Left lung (tissue), 4 donors: ENCODE measurements at regions not wholly inside any gene's neighbourhood (a gene's known extent, or its start where the extent isn't known, plus 50 kb on each side); places are given as distances from the start of the nearest gene placed in this dataset.

Experiments
- ATAC-seq: fragments of 200-7000 bp; cut with Tn5 transposase; one replicate; pipeline ENCODE4 v1.9.1; 2020; ENCODE audit warnings: moderate library complexity
- DNase-seq, 4 donors: peaks; one replicate each; pipeline ENCODE4 v3.0.0-alpha.2; 2013 to 2020
- H3K27ac ChIP-seq, 2 donors: fragments of 200-600 bp; sonication (generic) in 1 of 2; one replicate each; pipeline versions ENCODE4 v1.5.0 to v1.8.0; 2020 to 2021
- H3K27me3 ChIP-seq, 2 donors: fragments of 200-600 bp; sonication (generic) in 1 of 2; one replicate each; pipeline versions ENCODE4 v1.5.0 to v1.8.0; 2020 to 2021
- H3K36me3 ChIP-seq, 2 donors: fragments of 200-600 bp; sonication (generic) in 1 of 2; one replicate each; pipeline versions ENCODE4 v1.5.0 to v1.8.0; 2020 to 2021
- H3K4me1 ChIP-seq, 2 donors: fragments of 200-600 bp; one replicate each; pipeline ENCODE4 v1.8.0; 2021
- H3K4me3 ChIP-seq, 2 donors: fragments of 200-600 bp; sonication (generic) in 1 of 2; one replicate each; pipeline versions ENCODE4 v1.5.0 to v1.8.0; 2020 to 2021; ENCODE audit warnings: mild to moderate bottlenecking in 1 of 2
- H3K9me3 ChIP-seq, 2 donors: fragments of 200-600 bp; sonication (generic) in 1 of 2; one replicate each; pipeline versions ENCODE4 v1.5.0 to v1.8.0; 2020 to 2021
- intact Hi-C, 2 donors: fragments of 100-400 bp; cut with DNase I; formaldehyde crosslinking; loops; one replicate each; pipeline versions ENCODE4 v1.11.2 to v1.14.2; 2022
- TF ChIP-seq, protein P1 (sequence below), 2 donors: fragments of 200-600 bp; sonication (generic) in 1 of 2; IDR thresholded peaks; one replicate each; pipeline versions ENCODE4 v1.5.0 to v1.8.0; 2021; ENCODE audit warnings: antibody characterized with exemption in 2 of 2
- donor health status: DM: no; HTN: yes; CAD: no.
- donor health status: DM: no; HTN: no; CAD: no.

DNA sequence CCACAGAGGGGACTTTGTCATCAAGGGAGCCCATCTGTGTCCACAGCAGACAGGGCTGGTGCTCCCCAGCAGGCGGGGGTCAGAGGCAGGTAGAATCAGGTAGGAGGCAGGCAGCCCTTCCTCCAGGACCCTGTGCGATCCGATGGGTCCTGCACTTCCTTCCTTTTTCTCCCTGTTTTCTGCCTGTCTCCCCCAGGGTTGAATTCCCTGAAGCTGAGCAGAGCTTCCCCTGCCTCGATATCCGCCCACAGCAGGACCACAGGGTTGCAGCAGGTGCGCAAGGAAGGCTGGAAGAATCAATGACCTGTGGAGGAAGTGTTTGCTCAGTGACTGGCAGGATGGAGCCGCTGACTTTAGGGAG lies 69.2 kb downstream of the MRPL36 start:
- Histone ChIP-seq H3K4me1 (no peaks in the 10 kb centered on the region), H3K27me3 (peaks cover 0 to 73% of the 10 kb centered on the region in 2 donors), H3K9me3 (no peaks in the 10 kb centered on the region), H3K36me3 (no peaks in the 10 kb centered on the region), H3K27ac (no peak overlapping the region), H3K4me3 (no peak overlapping the region)
- ATAC-seq (no peak), DNase-seq (no peak)
- TF ChIP-seq, protein P1, sequence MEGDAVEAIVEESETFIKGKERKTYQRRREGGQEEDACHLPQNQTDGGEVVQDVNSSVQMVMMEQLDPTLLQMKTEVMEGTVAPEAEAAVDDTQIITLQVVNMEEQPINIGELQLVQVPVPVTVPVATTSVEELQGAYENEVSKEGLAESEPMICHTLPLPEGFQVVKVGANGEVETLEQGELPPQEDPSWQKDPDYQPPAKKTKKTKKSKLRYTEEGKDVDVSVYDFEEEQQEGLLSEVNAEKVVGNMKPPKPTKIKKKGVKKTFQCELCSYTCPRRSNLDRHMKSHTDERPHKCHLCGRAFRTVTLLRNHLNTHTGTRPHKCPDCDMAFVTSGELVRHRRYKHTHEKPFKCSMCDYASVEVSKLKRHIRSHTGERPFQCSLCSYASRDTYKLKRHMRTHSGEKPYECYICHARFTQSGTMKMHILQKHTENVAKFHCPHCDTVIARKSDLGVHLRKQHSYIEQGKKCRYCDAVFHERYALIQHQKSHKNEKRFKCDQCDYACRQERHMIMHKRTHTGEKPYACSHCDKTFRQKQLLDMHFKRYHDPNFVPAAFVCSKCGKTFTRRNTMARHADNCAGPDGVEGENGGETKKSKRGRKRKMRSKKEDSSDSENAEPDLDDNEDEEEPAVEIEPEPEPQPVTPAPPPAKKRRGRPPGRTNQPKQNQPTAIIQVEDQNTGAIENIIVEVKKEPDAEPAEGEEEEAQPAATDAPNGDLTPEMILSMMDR (IDR thresholded peaks at IDR 0.05) = no peak
- intact Hi-C loops = no loop called here

DNA sequence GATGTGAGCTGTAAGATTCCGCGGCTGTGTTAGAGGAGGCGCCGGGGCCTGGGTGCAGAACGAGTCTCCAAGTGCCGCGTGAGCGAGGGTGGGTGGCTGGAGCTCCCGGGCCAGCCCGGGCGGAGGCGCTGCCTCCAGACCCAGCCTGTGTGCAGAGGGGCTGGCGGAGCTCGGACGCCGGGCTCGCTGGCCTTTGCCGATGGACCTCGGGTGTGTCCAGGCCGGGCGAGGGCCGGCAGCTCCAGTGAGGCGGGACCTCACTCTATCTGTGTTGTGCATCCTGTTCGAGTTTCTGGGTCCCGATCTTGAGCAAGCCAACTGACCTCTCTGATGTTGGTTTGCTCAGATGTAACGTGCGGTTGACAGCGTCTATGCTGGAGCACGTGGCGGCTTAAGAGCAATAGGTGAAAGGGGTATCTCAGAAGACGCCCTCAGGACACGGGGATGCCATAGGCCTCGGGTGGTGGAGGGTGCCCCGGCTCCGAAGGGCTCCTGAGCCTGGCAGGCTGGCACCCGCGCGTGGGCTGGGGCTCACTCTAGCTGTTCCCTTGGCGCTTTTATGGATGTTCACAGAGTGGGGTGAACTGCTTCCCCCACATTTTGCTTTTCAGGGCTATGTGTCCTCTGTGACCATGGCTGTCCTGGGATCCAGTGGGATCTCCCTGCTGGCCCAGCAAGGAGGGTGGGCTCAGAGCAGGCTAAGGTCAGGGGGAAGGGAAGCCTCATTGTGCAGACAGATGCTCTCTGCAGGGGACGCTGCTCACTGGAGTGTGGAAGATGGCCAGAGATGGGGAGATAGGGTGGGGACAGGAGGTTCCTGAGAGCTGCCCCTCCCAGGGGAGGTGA lies 69.8 kb downstream of the MRPL36 start:
- DNase-seq = peak in 2 of 4 donors; percentile 13 to 79
- no peak for ATAC-seq

DNA sequence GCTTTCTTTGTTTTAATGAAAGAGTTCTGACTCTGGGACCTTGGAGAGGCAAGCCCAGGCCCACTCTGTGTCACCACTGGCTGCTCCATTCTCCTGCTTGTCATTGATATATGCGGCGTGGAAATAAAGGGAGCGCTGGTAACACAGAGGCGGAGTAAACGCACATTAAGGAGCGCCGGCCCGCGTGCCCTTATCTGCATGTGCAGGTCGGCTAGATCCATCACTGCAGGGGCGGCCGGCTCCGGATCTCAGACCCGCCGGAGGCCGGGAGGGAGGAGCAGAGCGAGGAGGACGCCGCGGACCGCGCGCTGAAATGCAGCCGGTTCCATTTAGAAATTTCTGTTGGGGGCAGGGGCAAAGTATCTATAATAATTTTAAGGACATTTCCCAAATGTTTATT lies 70.8 kb downstream of the MRPL36 start:
- TF ChIP-seq, protein P1 (IDR thresholded peaks at IDR 0.05) = no peak
- H3K27ac ChIP-seq = no peak overlapping the region
- ATAC-seq (no peak), DNase-seq (peak in 2 of 4 donors; percentile 14 to 80)
- H3K4me3 ChIP-seq = no peak overlapping the region
- H3K27me3 ChIP-seq = peaks cover 0 to 73% of the 10 kb centered on the region in 2 donors
- intact Hi-C loops = no loop called here
- H3K4me1 ChIP-seq = no peaks in the 10 kb centered on the region
- H3K9me3 ChIP-seq = no peaks in the 10 kb centered on the region
- H3K36me3 ChIP-seq = no peaks in the 10 kb centered on the region

More for the DNA sequence above, 69.8 kb downstream of the MRPL36 start:
- H3K4me3 ChIP-seq = no peak overlapping the region
- intact Hi-C loops = no loop called here
- H3K9me3 ChIP-seq = no peaks in the 10 kb centered on the region
- no peaks in the 10 kb centered on the region for H3K4me1 ChIP-seq
- TF ChIP-seq, protein P1 (IDR thresholded peaks at IDR 0.05) = no peak
- no peak overlapping the region for H3K27ac ChIP-seq
- peaks cover 0 to 73% of the 10 kb centered on the region in 2 donors for H3K27me3 ChIP-seq
- H3K36me3 ChIP-seq = no peaks in the 10 kb centered on the region

DNA sequence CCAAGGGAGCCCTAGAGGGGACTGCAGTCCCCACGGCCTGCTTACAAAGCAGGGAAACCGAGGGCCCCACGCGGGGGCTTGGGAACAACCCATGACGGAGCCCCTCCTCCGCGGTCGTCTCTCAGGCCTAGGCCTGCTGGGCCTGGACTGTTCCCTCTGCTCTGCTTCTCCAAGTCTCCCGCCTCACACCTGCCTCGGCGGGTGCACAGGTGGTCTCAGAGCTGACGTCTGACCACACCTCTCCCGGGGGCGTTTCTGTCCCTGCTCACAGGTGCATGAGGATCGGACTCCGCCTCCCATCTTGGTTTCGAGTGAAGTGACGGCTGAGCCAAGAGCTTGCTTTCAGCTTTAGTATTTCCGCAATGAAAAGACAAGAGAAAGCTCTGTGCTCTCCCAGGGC lies 72.1 kb downstream of the MRPL36 start:
- Histone ChIP-seq H3K4me3 (no peak overlapping the region), H3K27me3 (peaks cover 0 to 73% of the 10 kb centered on the region in 2 donors), H3K9me3 (no peaks in the 10 kb centered on the region), H3K27ac (no peak overlapping the region), H3K4me1 (no peaks in the 10 kb centered on the region), H3K36me3 (no peaks in the 10 kb centered on the region)
- TF ChIP-seq, protein P1 (IDR thresholded peaks at IDR 0.05) = no peak
- ATAC-seq (no peak), DNase-seq (peak in 2 of 4 donors; percentile 9 to 73)
- intact Hi-C loops = no loop called here

DNA sequence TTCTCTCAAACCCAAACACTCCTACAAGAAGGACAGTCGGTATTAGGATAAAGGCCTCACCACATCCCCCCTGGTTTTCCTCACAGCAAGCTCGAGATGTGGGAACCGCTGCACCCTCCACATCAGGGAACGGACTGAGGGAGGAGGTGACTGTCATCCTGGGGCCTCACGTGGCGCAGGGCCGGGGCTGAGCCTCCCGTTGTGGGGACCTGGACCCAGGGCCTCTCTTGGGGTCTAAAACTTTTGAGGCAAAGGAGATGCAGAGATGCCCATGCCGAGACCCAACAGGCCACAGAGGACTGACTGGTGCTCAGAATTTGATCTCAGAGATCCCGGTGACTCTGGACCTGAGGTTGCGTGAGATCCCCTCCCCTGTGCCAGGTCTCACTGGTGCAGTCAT lies 72.7 kb downstream of the MRPL36 start:
- H3K9me3 ChIP-seq = no peaks in the 10 kb centered on the region
- DNase-seq (peak in 1 of 4 donors; percentile 17), ATAC-seq (no peak)
- intact Hi-C loops = no loop called here
- H3K4me1 ChIP-seq = no peaks in the 10 kb centered on the region
- H3K36me3 ChIP-seq = no peaks in the 10 kb centered on the region
- H3K4me3 ChIP-seq = no peak overlapping the region
- TF ChIP-seq, protein P1 (IDR thresholded peaks at IDR 0.05) = no peak
- H3K27ac ChIP-seq = no peak overlapping the region
- peaks cover 0 to 73% of the 10 kb centered on the region in 2 donors for H3K27me3 ChIP-seq
